Astrocyte (in vitro differentiated cells and primary cell): ENCODE measurements at regions not wholly inside any gene's neighbourhood (a gene's known extent, or its start where the extent isn't known, plus 50 kb on each side); places are given as distances from the start of the nearest gene placed in this dataset.

Experiments
- CTCF ChIP-seq: IDR thresholded peaks from 2 replicates; pipeline ENCODE4 v1.5.1; 2011; ENCODE audit warnings: low read depth, mild to moderate bottlenecking, inconsistent platforms, low read length, moderate library complexity; ENCODE audit not compliant: insufficient read depth
- EZH2 ChIP-seq: IDR thresholded peaks from 2 replicates; pipeline ENCODE4 v1.6.1; 2012; ENCODE audit warnings: mild to moderate bottlenecking, low read length, inconsistent platforms; ENCODE audit not compliant: insufficient read depth

GRCh38 chr9:13529321-13530104, 250.0 kb upstream of the MPDZ start:
- TF ChIP-seq EZH2 (no peak), CTCF (no peak)
